Fibroblast of peridontal ligament (primary cell): ENCODE measurements at regions not wholly inside any gene's neighbourhood (a gene's known extent, or its start where the extent isn't known, plus 50 kb on each side); places are given as distances from the start of the nearest gene placed in this dataset.
"Not testable (repeated sequence)": the region's sequence is repeated elsewhere in the genome, so short reads cannot be mapped to it uniquely, and the experiment has no call there.

Experiments
- DNase-seq: peaks from one replicate; pipeline ENCODE4 v3.0.0-alpha.2; 2010; ENCODE audit errors: extremely low read depth

GRCh38 chr2:199570934-199571333 lies 113.2 kb upstream of the SATB2 start:
- no peak for DNase-seq

GRCh38 chr2:199569336-199569735 lies 111.6 kb upstream of the SATB2 start:
- DNase-seq: no peak

DNA sequence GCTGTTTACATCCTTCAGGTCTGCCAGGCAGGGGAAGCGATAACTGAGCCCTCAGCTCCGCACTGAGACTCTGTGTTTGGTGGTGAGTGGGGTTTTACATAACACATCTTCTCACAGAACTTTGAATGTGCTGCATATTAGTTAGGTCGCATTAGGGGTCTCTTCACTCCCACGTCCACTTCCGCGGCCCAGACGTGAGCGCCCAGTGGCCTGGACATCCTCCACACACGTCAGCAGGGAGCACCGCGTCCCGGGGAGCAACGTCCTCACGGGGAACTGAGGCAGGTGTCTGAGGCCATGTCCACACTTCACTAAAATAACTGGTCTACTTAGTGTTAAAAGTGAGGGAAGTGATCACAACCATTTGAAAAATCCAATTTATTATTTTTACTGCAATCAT lies 100.4 kb upstream of the SATB2 start:
- DNase-seq: no peak

DNA sequence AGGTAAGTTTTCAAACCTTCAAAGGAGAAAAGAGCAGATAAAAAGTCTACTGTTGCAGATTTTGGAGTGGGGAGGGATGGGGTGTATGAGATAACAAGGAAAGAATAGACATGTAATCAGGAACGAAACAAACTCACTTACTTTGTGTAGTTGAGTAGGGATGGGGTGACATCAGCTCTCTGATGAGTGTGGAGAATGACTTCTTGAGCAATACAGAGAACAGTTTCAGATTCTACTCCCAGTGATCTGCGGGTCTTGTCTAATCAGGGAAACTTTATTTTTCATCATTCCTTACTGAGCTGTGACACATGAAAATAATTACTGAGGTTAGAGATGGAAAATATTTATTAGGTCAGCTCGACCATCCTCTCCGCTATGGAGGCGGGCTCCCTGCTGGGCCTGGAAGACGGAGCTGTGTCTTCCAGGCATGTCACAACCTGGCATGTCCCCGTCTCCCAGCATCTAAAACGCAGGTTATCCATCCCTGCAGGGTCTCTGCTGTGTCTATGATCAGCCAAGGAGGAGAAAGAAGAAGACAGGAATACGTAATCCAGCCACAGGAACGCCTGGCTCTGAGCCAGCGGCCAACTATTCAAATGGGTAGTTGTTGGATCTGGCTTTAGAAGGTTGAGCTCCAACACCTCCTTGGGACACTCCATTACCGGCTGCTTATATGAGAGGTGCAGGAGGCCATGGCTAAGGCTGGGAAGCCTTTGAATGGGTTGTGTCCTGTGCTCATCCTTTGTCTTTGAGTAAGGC lies 99.0 kb upstream of the SATB2 start:
- peak; percentile 86 for DNase-seq

- no peak for DNase-seq
These were observed 96.3 kb upstream of the SATB2 start for GRCh38 chr2:199554026-199554425.

DNA sequence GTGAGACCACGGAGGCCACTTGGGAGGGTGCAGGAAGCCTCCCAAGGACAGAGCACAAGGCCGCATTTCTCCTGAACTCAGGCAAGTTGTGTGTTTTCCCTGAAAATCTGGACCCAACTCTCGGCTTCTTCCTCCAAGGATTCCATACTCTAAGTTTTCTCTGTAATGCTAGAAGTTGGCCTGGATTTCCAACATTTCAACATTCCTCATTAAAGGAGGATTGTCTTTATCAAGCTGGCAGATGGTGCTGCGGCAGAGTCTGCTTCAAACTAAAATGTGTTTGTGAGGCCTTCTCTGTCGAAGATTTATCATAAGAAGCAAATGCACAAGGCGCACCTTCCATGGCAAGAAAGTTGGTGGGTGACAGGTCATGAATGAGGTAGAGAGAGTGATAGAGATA lies 94.4 kb upstream of the SATB2 start:
- peak; percentile 27 for DNase-seq

- DNase-seq: peak; percentile 34
These were observed 86.0 kb upstream of the SATB2 start for GRCh38 chr2:199543606-199544172.

- DNase-seq: no peak
These were observed 77.9 kb upstream of the SATB2 start for GRCh38 chr2:199535445-199536177.

GRCh38 chr2:199533873-199534272 lies 76.1 kb upstream of the SATB2 start:
- not testable (repeated sequence) for DNase-seq

DNA sequence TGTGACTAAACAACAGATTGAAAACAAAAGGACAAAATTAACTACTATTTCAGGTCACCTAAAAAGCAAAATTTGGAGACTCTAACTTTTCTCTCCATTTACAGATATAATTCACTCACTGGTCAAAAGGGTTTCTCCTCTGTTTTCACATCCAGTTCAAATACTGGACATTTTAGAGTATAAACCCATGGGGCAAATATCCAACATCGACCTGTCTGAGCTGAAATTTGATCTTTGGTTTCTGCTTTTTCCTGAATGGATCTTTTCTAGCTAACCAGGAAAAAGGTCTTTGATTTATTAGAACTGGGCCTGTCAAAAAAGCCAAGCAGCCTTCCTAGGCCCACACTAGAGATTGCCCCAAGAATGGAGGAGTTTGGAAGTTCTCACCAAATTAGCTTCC lies 69.3 kb upstream of the SATB2 start:
- no peak for DNase-seq

DNA sequence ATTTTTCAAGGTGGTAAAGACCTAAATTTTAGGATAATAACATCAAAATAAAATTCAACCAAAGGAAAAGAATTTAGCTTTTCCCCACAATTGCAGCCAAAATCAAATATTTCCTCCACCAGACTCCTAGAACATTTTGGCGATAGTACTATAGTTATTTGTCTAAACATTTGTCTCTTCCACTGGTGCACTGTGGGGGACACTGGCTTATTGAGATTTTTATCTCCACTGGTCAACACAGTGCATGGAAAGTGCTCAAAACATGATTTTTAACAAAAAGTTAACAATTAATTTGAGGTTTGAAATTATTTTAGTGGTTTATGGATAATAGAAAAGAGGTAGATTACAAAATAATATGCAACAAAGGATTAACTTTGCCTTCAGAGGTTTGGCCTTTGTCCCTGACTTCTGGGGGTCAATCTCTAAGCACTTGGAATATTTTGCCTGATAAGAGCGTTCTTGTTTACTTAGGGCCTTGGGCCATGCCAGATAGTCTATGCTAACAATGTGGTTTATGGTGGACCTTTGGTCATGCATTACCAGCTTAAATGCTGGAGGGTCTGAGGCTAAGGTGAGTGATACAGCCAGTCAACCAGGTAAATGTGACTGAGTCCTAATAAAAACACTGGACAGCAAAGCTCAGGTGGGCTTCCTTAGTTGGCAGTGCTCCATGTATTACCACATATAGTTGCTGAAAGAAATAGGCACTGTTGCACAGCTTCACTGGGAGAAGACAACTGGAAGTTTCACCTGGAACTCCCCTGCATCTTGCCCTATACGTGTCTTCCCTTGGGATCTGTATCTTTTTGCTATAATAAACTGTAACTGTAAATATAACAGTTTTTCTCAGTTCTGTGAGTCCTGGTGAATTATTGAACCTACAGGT lies 67.2 kb upstream of the SATB2 start:
- no peak for DNase-seq

GRCh38 chr2:199509403-199509802 lies 51.7 kb upstream of the SATB2 start:
- DNase-seq: no peak
